SK-N-MC (cell line): ENCODE measurements at regions not wholly inside any gene's neighbourhood (a gene's known extent, or its start where the extent isn't known, plus 50 kb on each side); places are given as distances from the start of the nearest gene placed in this dataset.

Experiments
- DNase-seq: peaks from one replicate; pipeline ENCODE4 v3.0.0-alpha.2; 2011; ENCODE audit warnings: low read depth, low spot score
- H3K27ac ChIP-seq: fragments of 200-600 bp; sonication (generic); 2 replicates; pipeline ENCODE4 v1.5.1; 2016; ENCODE audit warnings: mixed run types
- H3K36me3 ChIP-seq: fragments of 200-600 bp; sonication (generic); 2 replicates; pipeline ENCODE4 v1.6.1; 2017; ENCODE audit warnings: antibody characterized with exemption, low read length, mixed read lengths; ENCODE audit not compliant: insufficient read depth
- H3K4me3 ChIP-seq: fragments of 200-600 bp; sonication (generic); 2 replicates; pipeline ENCODE4 v1.5.1; 2016
- H3K9ac ChIP-seq: fragments of 200-600 bp; sonication (generic); 2 replicates; pipeline ENCODE4 v1.8.0; 2017; ENCODE audit warnings: mixed run types, mixed read lengths; ENCODE audit not compliant: insufficient read length
- H3K9me3 ChIP-seq: fragments of 200-600 bp; sonication (generic); 2 replicates; pipeline ENCODE4 v1.6.1; 2017; ENCODE audit warnings: low read depth, mild to moderate bottlenecking, antibody characterized with exemption, low read length, moderate library complexity, mixed read lengths
- EZH2 ChIP-seq: fragments of 200-600 bp; sonication (generic); IDR thresholded peaks from one replicate; pipeline ENCODE4 v1.6.1; 2017; ENCODE audit warnings: antibody characterized with exemption
- FOXP2 ChIP-seq: optimal IDR thresholded peaks from 2 replicates; pipeline ENCODE3; 2011; ENCODE audit warnings: mild to moderate bottlenecking, moderate library complexity; ENCODE audit not compliant: insufficient read depth; ENCODE audit errors: extremely low read length, control extremely low read depth
- POLR2AphosphoS5 ChIP-seq: IDR thresholded peaks from 2 replicates; pipeline ENCODE4 v1.6.1; 2012; ENCODE audit warnings: mild to moderate bottlenecking, low read depth, low read length, borderline replicate concordance

DNA sequence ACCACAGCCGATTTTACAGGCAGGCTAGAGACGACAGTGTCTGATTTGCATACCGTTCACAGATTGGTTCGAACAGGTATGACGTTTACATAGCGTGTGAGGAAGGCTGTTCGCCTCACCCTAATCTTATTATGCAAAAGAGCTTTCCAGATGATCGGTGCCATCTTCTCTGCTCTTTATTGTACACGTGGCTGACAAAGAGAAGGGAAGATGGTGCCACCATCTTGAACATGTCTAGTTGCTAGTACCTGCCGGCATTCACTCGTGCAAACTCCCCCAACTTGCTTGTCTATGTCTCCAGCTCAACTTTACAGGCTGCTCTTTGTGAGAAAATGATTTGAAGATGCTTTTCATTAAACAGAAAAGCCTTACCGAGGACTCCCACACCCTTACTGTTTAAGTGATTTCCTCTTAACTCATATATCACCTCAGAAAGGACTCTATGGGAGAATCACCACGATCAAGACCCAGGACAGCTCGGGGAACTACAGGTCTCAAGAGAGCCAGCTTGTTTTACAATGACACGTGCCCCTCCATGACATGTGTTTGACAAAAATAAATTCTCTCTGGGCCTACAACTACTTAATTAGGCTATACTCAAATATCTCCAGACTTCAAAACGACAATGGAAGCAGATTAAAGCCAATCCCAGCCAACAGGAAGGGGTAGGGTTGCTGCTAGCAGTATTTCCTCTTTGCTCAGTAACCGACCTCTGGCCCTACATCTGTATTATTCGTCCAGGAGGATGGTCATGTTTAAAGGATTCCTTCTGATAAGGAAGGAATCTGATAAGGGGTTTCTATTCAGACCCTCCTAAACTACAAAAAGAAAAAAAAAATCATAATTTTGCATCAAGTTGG lies 480.6 kb downstream of the TMEM114 start:
- H3K9me3 ChIP-seq: no peaks in the 10 kb centered on the region
- no peak for TF ChIP-seq EZH2
- no peaks in the 10 kb centered on the region for H3K36me3 ChIP-seq
- no peak for DNase-seq
- no peak overlapping the region for H3K27ac ChIP-seq
- no peak overlapping the region for H3K9ac ChIP-seq
- H3K4me3 ChIP-seq: no peak overlapping the region

- no peak overlapping the region for H3K4me3 ChIP-seq
- H3K9me3 ChIP-seq: no peaks in the 10 kb centered on the region
- H3K36me3 ChIP-seq: no peaks in the 10 kb centered on the region
- H3K27ac ChIP-seq: no peak overlapping the region
- TF ChIP-seq FOXP2 (no peak), POLR2AphosphoS5 (no peak), EZH2 (no peak)
- no peak overlapping the region for H3K9ac ChIP-seq
- DNase-seq: no peak
Measured at GRCh38 chr16:8108991-8109509, 481.3 kb downstream of the TMEM114 start.

GRCh38 chr16:8107296-8107695 lies 483.0 kb downstream of the TMEM114 start:
- no peaks in the 10 kb centered on the region for H3K36me3 ChIP-seq
- no peak for DNase-seq
- H3K27ac ChIP-seq: no peak overlapping the region
- no peak overlapping the region for H3K9ac ChIP-seq
- no peaks in the 10 kb centered on the region for H3K9me3 ChIP-seq
- TF ChIP-seq POLR2AphosphoS5: no peak
- no peak for TF ChIP-seq FOXP2
- no peak for TF ChIP-seq EZH2
- no peak overlapping the region for H3K4me3 ChIP-seq

DNA sequence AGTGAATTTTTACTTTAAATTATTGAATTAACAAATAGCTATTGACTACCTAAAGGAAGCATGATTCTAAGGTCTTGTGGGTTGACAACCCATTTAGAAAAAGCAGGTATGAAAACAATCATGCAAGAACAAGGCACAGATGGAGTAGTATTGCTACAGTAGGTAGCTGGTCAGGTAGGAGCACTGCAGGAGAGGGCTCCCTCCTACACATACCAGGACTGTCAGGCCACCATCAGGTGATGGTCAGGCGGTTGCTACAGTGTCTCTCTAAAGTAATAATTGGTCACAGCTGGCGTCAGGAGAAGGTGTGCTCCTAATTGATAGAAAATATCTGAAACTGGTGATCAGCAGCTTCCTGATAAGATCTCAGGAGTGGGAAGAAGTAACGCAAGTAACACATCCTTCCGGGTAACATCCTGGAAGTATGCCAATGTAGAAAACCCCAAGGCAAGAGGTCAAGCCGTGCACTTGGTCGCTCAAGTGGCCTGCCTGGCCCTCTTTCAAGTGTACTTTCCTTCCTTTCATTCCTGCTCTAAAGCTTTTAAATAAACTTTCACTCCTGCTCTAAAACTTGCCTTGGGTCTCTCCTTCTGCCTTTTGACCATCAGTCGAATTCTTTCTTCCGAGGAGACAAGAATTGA lies 486.5 kb downstream of the TMEM114 start:
- DNase-seq: no peak
- Histone ChIP-seq H3K9ac (no peak overlapping the region), H3K9me3 (no peaks in the 10 kb centered on the region), H3K27ac (no peak overlapping the region), H3K4me3 (no peak overlapping the region), H3K36me3 (no peaks in the 10 kb centered on the region)
- TF ChIP-seq POLR2AphosphoS5: no peak
- TF ChIP-seq FOXP2: no peak

- Histone ChIP-seq H3K9ac (no peak overlapping the region), H3K27ac (no peak overlapping the region), H3K9me3 (no peaks in the 10 kb centered on the region), H3K36me3 (no peaks in the 10 kb centered on the region), H3K4me3 (no peak overlapping the region)
- DNase-seq: no peak
- TF ChIP-seq FOXP2: no peak
- no peak for TF ChIP-seq EZH2
- TF ChIP-seq POLR2AphosphoS5: no peak
Measured at GRCh38 chr16:8099586-8099985, 490.7 kb downstream of the TMEM114 start.

DNA sequence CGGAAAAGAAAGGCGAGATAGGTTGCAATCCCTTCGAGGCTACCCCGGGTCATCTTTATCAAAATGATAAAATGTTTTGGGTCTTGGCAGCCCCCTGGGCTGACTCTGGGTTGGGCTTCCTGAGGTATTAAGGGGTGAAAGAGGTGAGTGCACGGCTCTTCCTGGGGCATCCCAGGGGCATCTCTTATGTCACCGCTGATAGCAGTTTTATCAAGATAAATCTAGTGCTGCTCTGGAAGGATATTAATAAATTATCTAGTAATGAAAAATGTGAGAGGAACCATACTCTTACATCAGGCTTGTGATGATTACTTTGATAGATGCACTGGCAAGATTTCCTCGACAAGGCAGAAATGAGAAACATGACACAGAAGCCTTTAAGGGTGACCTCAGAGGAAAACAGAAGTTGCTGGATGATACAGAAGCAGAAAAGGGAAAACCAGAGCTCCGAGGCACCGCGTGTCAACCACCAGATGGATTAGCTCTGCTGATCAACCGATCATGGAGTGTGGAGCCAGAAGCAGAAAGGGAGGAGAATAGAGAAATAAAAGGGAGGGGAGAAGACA lies 491.3 kb downstream of the TMEM114 start:
- H3K4me3 ChIP-seq: no peak overlapping the region
- H3K36me3 ChIP-seq: no peaks in the 10 kb centered on the region
- H3K27ac ChIP-seq: no peak overlapping the region
- H3K9ac ChIP-seq: no peak overlapping the region
- no peaks in the 10 kb centered on the region for H3K9me3 ChIP-seq
- DNase-seq: no peak
- TF ChIP-seq EZH2: no peak
- no peak for TF ChIP-seq FOXP2
- no peak for TF ChIP-seq POLR2AphosphoS5

GRCh38 chr16:8096211-8096610 lies 494.1 kb downstream of the TMEM114 start:
- no peak for DNase-seq
- no peak overlapping the region for H3K4me3 ChIP-seq
- no peak for TF ChIP-seq FOXP2
- no peak for TF ChIP-seq EZH2
- TF ChIP-seq POLR2AphosphoS5: no peak
- H3K36me3 ChIP-seq: no peaks in the 10 kb centered on the region
- no peak overlapping the region for H3K9ac ChIP-seq
- H3K27ac ChIP-seq: no peak overlapping the region
- H3K9me3 ChIP-seq: no peaks in the 10 kb centered on the region

DNA sequence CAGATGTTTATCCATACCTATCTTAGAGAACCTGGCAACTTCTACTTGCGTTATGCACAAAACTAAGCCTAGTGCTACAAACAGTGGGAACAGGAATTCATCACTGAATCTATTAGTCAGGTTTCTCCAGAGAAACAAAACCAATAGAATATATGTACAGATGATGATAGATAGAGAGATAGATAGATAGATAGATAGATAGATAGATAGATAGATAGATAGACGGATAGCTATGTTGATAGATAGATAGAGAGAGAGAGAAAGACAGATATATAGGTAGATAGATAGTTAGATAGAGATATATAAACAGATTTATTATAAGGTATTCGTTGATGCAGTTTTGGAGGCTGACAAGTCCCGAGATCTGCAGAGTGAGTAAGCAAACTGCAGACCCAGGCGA lies 495.6 kb downstream of the TMEM114 start:
- Histone ChIP-seq H3K9me3 (no peaks in the 10 kb centered on the region), H3K9ac (no peak overlapping the region), H3K27ac (no peak overlapping the region), H3K4me3 (no peak overlapping the region), H3K36me3 (no peaks in the 10 kb centered on the region)
- DNase-seq: no peak
- TF ChIP-seq POLR2AphosphoS5 (no peak), FOXP2 (no peak), EZH2 (no peak)
